Activated naive CD4-positive, alpha-beta T cell treated with anti-CD3 and anti-CD28 coated beads, Interleukin-2, amount 50 U/mL, for 72 hours (primary cell): ENCODE measurements at regions not wholly inside any gene's neighbourhood (a gene's known extent, or its start where the extent isn't known, plus 50 kb on each side); places are given as distances from the start of the nearest gene placed in this dataset.
"Not testable (repeated sequence)": the region's sequence is repeated elsewhere in the genome, so short reads cannot be mapped to it uniquely, and the experiment has no call there.

Experiments used
- ATAC-seq, 2 donors: fragments of 150-1000 bp; cut with Tn5 transposase; 2 replicates each; pipeline ENCODE4 v1.10.0; 2021; ENCODE audit warnings: mild to moderate bottlenecking in 2 of 2, moderate library complexity in 2 of 2
- DNase-seq, 2 donors: peaks; one replicate each; pipeline ENCODE4 v3.0.0; 2021 to 2022; ENCODE audit warnings: low spot score in 2 of 2
- H3K27ac Mint-ChIP-seq, 2 donors: one replicate each; pipeline ENCODE4 v1.8.0; 2022; ENCODE audit warnings: mild to moderate bottlenecking in 2 of 2, mixed read lengths in 2 of 2
- H3K36me3 Mint-ChIP-seq, 2 donors: one replicate each; pipeline ENCODE4 v1.8.0; 2022; ENCODE audit warnings: mixed read lengths in 2 of 2
- H3K9me3 Mint-ChIP-seq, 2 donors: one replicate each; pipeline ENCODE4 v1.8.0; 2022; ENCODE audit warnings: mixed read lengths in 2 of 2

- no peak overlapping the region for H3K27ac Mint-ChIP-seq
- no peak for DNase-seq
- no peaks in the 10 kb centered on the region for H3K9me3 Mint-ChIP-seq
- no peaks in the 10 kb centered on the region for H3K36me3 Mint-ChIP-seq
- ATAC-seq: no peak
These were observed 598.4 kb downstream of the COL12A1 start for GRCh38 chr6:74607468-74607867.

DNA sequence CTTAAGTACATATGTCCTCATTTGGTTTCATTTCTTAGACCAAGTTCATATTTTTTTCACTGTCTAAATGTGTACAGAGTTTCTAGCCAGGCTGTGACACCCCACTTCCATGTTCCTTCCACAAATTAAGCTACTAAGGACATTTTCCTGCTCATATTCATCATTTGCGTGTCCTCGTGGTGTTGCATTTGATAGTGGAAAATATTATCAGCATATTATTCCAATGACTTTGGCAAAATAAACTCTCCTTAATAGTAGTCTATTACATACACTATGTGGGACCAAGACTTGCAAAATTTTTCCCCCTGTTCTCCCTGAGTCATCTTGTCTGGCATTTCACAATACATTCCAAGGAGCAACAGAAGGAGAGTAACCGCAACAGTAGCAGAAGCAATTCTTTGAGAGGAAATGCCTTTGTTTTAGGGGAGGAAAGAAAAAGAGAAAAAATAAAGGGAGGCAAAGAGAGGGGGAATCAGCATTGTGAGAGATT lies 599.2 kb downstream of the COL12A1 start:
- DNase-seq: no peak
- Mint-ChIP-seq H3K36me3 (no peaks in the 10 kb centered on the region), H3K9me3 (no peaks in the 10 kb centered on the region), H3K27ac (no peak overlapping the region)
- no peak for ATAC-seq

GRCh38 chr6:74605922-74606581 lies 599.8 kb downstream of the COL12A1 start:
- no peaks in the 10 kb centered on the region for H3K9me3 Mint-ChIP-seq
- DNase-seq (no peak), ATAC-seq (no peak)
- H3K27ac Mint-ChIP-seq: no peak overlapping the region
- no peaks in the 10 kb centered on the region for H3K36me3 Mint-ChIP-seq

- no peaks in the 10 kb centered on the region for H3K36me3 Mint-ChIP-seq
- no peak for ATAC-seq
These were observed 601.6 kb downstream of the COL12A1 start for GRCh38 chr6:74604279-74604678.

DNA sequence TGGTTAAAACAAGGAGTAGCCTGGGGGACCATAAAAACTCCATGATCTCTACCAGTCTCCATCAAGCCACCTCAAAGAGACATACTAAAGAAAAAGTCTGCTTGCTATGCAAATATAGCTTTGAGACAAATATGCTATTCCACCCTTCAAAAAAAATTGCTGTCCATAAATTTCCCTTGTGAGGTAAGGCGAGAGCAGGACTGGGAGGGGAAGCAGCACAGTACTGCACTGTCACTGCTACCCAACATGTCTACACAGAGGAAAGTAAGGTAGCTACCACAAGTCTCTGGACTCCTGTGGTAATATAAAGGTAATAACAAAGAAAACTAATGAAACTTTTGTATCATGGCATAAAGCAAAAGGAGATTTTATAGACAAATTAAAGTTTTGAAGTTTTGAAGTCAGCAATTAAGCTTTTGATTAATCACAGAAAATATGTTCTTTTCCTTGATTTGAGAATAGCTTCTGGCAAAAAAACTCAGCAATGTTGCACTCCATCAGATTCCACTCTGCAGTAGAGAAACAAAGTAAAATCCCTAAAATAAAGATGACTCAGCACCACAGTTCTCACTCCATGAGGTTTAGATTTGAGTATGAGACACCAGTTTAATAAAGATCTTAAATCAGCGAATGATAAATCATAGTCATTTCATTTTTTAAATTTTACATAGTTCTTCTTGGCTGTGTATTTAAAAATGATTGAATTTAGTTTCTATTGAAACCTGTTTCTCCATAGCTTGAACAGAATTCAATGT lies 602.4 kb downstream of the COL12A1 start:
- ATAC-seq: no peak
- Mint-ChIP-seq H3K36me3 (no peaks in the 10 kb centered on the region), H3K27ac (no peak overlapping the region), H3K9me3 (no peaks in the 10 kb centered on the region)
- DNase-seq: no peak

More at GRCh38 chr6:74604279-74604678, 601.6 kb downstream of the COL12A1 start:
- no peaks in the 10 kb centered on the region for H3K9me3 Mint-ChIP-seq
- no peak for DNase-seq
- H3K27ac Mint-ChIP-seq: no peak overlapping the region

GRCh38 chr6:74602206-74602605 lies 603.6 kb downstream of the COL12A1 start:
- ATAC-seq (no peak), DNase-seq (no peak)
- Mint-ChIP-seq H3K27ac (no peak overlapping the region), H3K9me3 (no peaks in the 10 kb centered on the region), H3K36me3 (no peaks in the 10 kb centered on the region)

DNA sequence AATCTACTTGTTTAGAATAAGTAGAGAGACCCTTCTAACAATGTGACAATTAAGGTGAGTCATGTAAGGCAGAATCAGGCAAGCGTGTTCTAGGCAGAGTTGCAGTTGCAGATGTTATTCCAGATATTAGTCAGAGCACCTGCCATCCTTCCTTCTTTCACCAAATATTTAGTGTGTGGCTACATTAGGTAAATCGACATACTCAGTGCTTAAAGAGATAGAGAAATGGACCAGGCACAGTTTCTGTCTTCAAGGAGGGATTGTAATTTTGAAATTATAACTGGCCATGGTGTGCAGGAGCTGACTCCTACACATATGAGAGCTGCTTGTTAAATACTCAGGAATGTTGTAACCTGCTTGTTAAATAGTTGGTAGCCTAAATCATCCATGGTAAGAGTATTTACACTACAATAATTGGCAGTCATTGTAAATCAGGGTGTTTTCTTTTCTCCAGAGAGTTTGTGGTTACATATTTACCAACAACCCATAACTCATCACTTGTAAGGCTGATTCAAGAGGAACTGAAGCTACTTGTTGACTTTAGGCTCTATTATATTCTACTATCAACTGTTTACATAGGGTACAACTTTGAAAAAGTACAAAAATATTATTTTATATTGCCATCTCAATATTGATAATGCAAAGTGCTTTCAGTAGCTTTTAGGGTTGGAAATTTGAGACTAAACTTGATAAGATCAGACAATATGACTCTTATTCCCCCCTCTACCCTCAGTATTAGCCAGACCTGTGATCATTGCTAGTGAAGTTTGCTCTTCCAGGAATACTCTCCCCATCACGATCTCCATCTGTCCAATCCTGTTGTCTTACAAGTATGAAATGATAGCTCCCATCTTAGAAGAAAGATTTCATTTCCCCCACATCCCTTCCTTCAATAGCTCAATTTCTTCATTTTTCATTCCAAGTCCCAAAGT lies 607.1 kb downstream of the COL12A1 start:
- Mint-ChIP-seq H3K27ac (no peak overlapping the region), H3K9me3 (no peaks in the 10 kb centered on the region), H3K36me3 (no peaks in the 10 kb centered on the region)
- ATAC-seq: peak in 1 of 2 donors; percentile 63
- DNase-seq: no peak

- Mint-ChIP-seq H3K9me3 (peaks cover 0 to 3% of the 10 kb centered on the region in 2 donors), H3K27ac (no peak overlapping the region)
- no peak for DNase-seq
These were observed 608.0 kb downstream of the COL12A1 start for GRCh38 chr6:74597840-74598239.

GRCh38 chr6:74597266-74597665 lies 608.6 kb downstream of the COL12A1 start:
- peaks cover 0 to 3% of the 10 kb centered on the region in 2 donors for H3K9me3 Mint-ChIP-seq
- no peak overlapping the region for H3K27ac Mint-ChIP-seq
- no peaks in the 10 kb centered on the region for H3K36me3 Mint-ChIP-seq
- ATAC-seq (no peak), DNase-seq (no peak)

More at GRCh38 chr6:74597840-74598239, 608.0 kb downstream of the COL12A1 start:
- H3K36me3 Mint-ChIP-seq: no peaks in the 10 kb centered on the region
- ATAC-seq: no peak

DNA sequence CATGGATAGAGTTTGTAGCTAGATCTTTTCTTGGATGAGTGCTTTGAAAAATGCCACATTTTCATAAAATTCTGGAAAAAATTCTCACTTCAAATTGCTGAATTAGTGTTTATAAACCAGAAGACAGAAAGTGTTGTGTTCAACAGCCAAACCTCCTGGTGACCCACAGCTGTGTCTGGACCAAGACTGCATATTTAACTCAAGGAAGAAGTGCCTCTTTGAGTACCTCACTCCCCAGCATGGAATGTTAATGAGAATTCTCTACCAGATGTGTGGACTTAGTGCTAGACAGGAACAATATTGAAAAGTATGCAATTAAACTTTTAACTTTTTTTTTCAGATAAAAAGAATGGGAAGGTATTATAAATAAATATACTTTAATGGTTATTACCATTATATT lies 609.3 kb downstream of the COL12A1 start:
- no peaks in the 10 kb centered on the region for H3K36me3 Mint-ChIP-seq
- peaks cover 0 to 3% of the 10 kb centered on the region in 2 donors for H3K9me3 Mint-ChIP-seq
- ATAC-seq: no peak
- H3K27ac Mint-ChIP-seq: no peak overlapping the region
- DNase-seq: no peak

DNA sequence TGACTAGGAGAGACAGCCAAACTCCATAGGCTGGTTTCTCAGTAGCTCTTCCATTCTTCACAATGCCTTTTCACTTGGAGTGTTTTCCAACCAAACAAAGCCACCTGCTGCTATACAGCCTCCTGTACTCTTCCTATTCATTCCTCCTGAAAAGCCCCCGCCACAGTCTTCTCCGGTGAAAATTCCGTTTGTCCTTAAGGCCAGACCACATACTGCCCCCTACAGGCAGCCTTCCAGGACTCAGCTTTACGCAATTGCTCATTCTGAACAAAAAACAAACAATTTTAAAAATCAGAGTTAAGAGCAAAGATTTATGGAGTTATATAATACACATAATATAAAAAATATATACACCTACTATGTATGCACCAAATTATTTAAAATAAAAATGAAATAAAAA lies 611.5 kb downstream of the COL12A1 start:
- not testable (repeated sequence) for H3K9me3 Mint-ChIP-seq, H3K36me3 Mint-ChIP-seq, H3K27ac Mint-ChIP-seq, DNase-seq, ATAC-seq

GRCh38 chr6:74588094-74588832 lies 617.6 kb downstream of the COL12A1 start:
- Mint-ChIP-seq H3K36me3 (no peaks in the 10 kb centered on the region), H3K9me3 (peaks cover 3 to 8% of the 10 kb centered on the region in 2 donors)
- ATAC-seq: no peak

GRCh38 chr6:74587386-74587785 lies 618.5 kb downstream of the COL12A1 start:
- H3K36me3 Mint-ChIP-seq: no peaks in the 10 kb centered on the region
- peaks cover 3 to 5% of the 10 kb centered on the region in 2 donors for H3K9me3 Mint-ChIP-seq

More at GRCh38 chr6:74588094-74588832, 617.6 kb downstream of the COL12A1 start:
- H3K27ac Mint-ChIP-seq: no peak overlapping the region
- no peak for DNase-seq

GRCh38 chr6:74585753-74586152 lies 620.1 kb downstream of the COL12A1 start:
- Mint-ChIP-seq H3K36me3 (no peaks in the 10 kb centered on the region), H3K9me3 (peaks cover 3 to 5% of the 10 kb centered on the region in 2 donors), H3K27ac (no peak overlapping the region)
- DNase-seq (no peak), ATAC-seq (no peak)

More at GRCh38 chr6:74587386-74587785, 618.5 kb downstream of the COL12A1 start:
- no peak overlapping the region for H3K27ac Mint-ChIP-seq
- no peak for DNase-seq
- ATAC-seq: no peak

DNA sequence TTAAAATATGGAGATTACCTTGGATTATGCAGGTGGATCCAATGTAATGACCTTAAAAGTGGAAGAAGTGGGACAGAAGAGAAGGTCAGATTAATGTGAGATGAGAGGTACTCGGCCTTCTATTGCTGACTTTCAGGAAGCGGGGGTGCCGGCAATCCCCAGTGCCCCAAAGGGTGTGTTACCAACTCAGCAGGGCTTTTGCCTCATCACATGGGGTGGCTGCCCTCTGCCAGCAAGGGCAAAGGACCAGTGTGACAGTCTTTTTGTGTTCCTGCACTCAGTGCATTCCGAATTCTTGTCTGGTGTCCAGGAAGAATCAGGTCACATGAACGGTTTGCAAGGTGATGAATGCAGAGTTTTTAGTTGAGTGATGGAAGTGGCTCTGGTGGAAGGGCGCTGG lies 624.2 kb downstream of the COL12A1 start:
- Mint-ChIP-seq H3K9me3 (peaks cover 0 to under 1% of the 10 kb centered on the region in 2 donors), H3K27ac (no peak overlapping the region), H3K36me3 (no peaks in the 10 kb centered on the region)
- no peak for DNase-seq
- ATAC-seq: no peak

DNA sequence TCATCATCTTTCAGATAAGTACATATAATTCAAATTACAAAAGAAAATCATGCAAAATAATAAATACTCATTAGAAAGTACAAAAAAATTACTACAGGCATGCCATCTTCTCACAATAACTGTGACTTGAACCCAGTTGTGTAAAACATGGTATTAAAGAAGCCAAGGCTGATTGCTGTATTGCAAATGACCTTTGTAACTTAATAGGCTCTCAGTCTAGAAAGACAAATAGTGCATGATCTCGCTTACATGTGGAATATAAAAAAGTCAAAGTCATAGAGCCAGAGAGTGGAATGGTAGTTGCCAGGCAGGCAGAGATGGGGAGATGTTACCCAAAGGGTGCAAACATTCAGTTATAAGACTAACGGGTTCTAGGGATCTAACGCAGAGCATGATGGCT lies 626.1 kb downstream of the COL12A1 start:
- H3K27ac Mint-ChIP-seq: no peak overlapping the region
- no peaks in the 10 kb centered on the region for H3K9me3 Mint-ChIP-seq
- ATAC-seq: no peak

More for the DNA sequence above, 626.1 kb downstream of the COL12A1 start:
- no peaks in the 10 kb centered on the region for H3K36me3 Mint-ChIP-seq
- no peak for DNase-seq
